ENCODE measurements at regions not wholly inside any gene's neighbourhood (a gene's known extent, or its start where the extent isn't known, plus 50 kb on each side); places are given as distances from the start of the nearest gene placed in this dataset.

DNA sequence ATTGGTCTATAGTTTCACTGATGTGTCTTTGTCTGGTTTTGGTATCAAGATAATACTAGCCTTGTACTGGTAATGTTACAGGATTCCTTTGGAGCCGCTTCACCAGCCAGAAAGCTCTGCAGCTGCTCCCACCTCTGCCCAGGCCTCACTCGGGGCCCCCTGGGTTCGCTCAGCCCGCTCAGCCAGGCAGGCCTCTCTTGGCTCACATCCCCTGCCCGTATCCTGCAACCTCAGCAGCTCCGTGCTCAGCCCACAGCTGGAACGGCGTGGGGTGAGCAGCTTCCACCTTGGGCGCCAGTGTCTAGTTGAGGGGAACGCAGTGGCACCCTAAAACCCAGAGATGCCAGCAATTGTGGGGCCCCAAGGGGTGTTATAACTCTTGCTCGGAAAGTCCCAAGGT is 429.7 kb upstream of the ROBO2 start (continued):
- no peak for TF ChIP-seq POLR2A (conservative IDR thresholded peaks at IDR 0.05)
- TF ChIP-seq NFXL1 (CRISPR knock-in tag; IDR thresholded peaks at IDR 0.05): no peak
- no peak for TF ChIP-seq ZNF175 (CRISPR knock-in tag; IDR thresholded peaks at IDR 0.05; ENCODE audit: low read depth)
- TF ChIP-seq ZNF77 (CRISPR knock-in tag; IDR thresholded peaks at IDR 0.05): no peak
- TF ChIP-seq DIDO1 (tag; IDR thresholded peaks at IDR 0.05; ENCODE audit: low read depth): no peak
- no peak for TF ChIP-seq KLF16 (IDR thresholded peaks at IDR 0.05)

DNA sequence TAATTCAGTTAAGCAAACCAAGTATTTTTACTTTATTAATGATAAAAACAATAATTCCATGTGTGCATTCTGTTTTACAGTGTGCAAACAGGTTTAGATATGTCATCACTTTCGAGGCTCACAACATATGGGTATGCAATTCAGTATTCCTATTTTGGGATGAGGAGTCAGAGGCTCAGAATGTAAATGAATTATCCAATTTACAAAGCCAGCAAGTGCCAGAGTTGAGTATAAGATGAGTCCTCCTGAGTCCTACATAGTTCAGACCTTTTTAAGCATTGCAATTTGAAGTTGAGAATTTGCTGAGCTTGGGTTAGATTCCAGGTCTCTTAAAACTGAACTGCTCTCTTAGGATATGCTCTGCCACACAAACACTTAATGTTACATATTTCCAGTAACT is 424.2 kb upstream of the ROBO2 start:
- Histone ChIP-seq H3K36me3 (ENCODE audit: control insufficient read depth, insufficient read depth, low read length) (no peaks in the 10 kb centered on the region), H3K4me2 (ENCODE audit: insufficient read depth, low read length) (no peak overlapping the region), H3K27me3 (ENCODE audit: control insufficient read depth in 2 of 2, insufficient read depth in 2 of 2, low read length in 2 of 2) (no peaks in the 10 kb centered on the region), H4K20me1 (replicated peaks; ENCODE audit: control insufficient read depth, insufficient read depth, low read length) (no peaks in the 10 kb centered on the region), H3K4me1 (replicated peaks in 1 of 2; ENCODE audit: control insufficient read depth in 2 of 2, insufficient read depth in 2 of 2, low read length in 2 of 2) (no peaks in the 10 kb centered on the region), H3K9ac (ENCODE audit: insufficient read depth in 1 of 2, low read depth in 2 of 2, low read length in 2 of 2) (no peak overlapping the region), H3K4me3 (no peak overlapping the region), H3K9me1 (ENCODE audit: control insufficient read depth, insufficient read depth, low read length) (no peaks in the 10 kb centered on the region), H3K9me3 (replicated peaks; ENCODE audit: control insufficient read depth, insufficient read depth, low read depth, low read length) (no peaks in the 10 kb centered on the region), H3K27ac (ENCODE audit: extremely low read depth, low read depth, low read length) (no peak overlapping the region), H2AFZ (ENCODE audit: low read depth, low read length) (no peak overlapping the region), H3K79me2 (ENCODE audit: control insufficient read depth, insufficient read depth, low read length) (no peaks in the 10 kb centered on the region)
- no peak for DNase-seq (ENCODE audit: extremely low read depth in 1 of 4, low spot score in 3 of 4)
- FAIRE-seq: no peak
- BruUV-seq (replicated peaks): no TSS peak
- 0% methylated on average over 1 of the region's 1 CpG for WGBS (ENCODE audit: insufficient coverage, low coverage, missing lambda C conversion rate)
- CTCF ChIA-PET (ENCODE audit: low intra/inter-chr PET ratio): no interaction called here
- in situ Hi-C loops (cut with MboI) (no loop called here), intact Hi-C loops (cut with micrococcal nuclease) (no loop called here)
- ATAC-seq: no peak
- POLR2A ChIA-PET: no interaction called here
- no peak for TF ChIP-seq ZNF589 (CRISPR knock-in tag; IDR thresholded peaks at IDR 0.05; ENCODE audit: low read depth)
- TF ChIP-seq, protein P1, sequence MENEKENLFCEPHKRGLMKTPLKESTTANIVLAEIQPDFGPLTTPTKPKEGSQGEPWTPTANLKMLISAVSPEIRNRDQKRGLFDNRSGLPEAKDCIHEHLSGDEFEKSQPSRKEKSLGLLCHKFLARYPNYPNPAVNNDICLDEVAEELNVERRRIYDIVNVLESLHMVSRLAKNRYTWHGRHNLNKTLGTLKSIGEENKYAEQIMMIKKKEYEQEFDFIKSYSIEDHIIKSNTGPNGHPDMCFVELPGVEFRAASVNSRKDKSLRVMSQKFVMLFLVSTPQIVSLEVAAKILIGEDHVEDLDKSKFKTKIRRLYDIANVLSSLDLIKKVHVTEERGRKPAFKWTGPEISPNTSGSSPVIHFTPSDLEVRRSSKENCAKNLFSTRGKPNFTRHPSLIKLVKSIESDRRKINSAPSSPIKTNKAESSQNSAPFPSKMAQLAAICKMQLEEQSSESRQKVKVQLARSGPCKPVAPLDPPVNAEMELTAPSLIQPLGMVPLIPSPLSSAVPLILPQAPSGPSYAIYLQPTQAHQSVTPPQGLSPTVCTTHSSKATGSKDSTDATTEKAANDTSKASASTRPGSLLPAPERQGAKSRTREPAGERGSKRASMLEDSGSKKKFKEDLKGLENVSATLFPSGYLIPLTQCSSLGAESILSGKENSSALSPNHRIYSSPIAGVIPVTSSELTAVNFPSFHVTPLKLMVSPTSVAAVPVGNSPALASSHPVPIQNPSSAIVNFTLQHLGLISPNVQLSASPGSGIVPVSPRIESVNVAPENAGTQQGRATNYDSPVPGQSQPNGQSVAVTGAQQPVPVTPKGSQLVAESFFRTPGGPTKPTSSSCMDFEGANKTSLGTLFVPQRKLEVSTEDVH (IDR thresholded peaks at IDR 0.05; ENCODE audit: low read depth, partially characterized antibody): no peak
- no peak for TF ChIP-seq NBN (IDR thresholded peaks at IDR 0.05; ENCODE audit: low read depth)
- no peak for TF ChIP-seq MED1 (CRISPR knock-in tag; IDR thresholded peaks at IDR 0.05; ENCODE audit: borderline replicate concordance)
- TF ChIP-seq, protein P2, sequence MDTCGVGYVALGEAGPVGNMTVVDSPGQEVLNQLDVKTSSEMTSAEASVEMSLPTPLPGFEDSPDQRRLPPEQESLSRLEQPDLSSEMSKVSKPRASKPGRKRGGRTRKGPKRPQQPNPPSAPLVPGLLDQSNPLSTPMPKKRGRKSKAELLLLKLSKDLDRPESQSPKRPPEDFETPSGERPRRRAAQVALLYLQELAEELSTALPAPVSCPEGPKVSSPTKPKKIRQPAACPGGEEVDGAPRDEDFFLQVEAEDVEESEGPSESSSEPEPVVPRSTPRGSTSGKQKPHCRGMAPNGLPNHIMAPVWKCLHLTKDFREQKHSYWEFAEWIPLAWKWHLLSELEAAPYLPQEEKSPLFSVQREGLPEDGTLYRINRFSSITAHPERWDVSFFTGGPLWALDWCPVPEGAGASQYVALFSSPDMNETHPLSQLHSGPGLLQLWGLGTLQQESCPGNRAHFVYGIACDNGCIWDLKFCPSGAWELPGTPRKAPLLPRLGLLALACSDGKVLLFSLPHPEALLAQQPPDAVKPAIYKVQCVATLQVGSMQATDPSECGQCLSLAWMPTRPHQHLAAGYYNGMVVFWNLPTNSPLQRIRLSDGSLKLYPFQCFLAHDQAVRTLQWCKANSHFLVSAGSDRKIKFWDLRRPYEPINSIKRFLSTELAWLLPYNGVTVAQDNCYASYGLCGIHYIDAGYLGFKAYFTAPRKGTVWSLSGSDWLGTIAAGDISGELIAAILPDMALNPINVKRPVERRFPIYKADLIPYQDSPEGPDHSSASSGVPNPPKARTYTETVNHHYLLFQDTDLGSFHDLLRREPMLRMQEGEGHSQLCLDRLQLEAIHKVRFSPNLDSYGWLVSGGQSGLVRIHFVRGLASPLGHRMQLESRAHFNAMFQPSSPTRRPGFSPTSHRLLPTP (IDR thresholded peaks at IDR 0.05; ENCODE audit: borderline replicate concordance, extremely low read depth, insufficient read length): no peak
- TF ChIP-seq, protein P3, sequence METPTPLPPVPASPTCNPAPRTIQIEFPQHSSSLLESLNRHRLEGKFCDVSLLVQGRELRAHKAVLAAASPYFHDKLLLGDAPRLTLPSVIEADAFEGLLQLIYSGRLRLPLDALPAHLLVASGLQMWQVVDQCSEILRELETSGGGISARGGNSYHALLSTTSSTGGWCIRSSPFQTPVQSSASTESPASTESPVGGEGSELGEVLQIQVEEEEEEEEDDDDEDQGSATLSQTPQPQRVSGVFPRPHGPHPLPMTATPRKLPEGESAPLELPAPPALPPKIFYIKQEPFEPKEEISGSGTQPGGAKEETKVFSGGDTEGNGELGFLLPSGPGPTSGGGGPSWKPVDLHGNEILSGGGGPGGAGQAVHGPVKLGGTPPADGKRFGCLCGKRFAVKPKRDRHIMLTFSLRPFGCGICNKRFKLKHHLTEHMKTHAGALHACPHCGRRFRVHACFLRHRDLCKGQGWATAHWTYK (CRISPR knock-in tag; IDR thresholded peaks at IDR 0.05): no peak
- no peak for TF ChIP-seq PRPF4 (IDR thresholded peaks at IDR 0.05; ENCODE audit: insufficient read depth, low read depth, low read length, poor library complexity, severe bottlenecking)
- no peak for TF ChIP-seq TEAD4 (IDR thresholded peaks at IDR 0.05; ENCODE audit: low read length)
- TF ChIP-seq TEAD4 (CRISPR knock-in tag; IDR thresholded peaks at IDR 0.05; ENCODE audit: borderline replicate concordance): no peak
- TF ChIP-seq SPI1 (IDR thresholded peaks at IDR 0.05; ENCODE audit: borderline replicate concordance, low read depth, low read length): no peak
- no peak for TF ChIP-seq BRCA1 (IDR thresholded peaks at IDR 0.05)
- TF ChIP-seq BRCA1 (CRISPR knock-in tag; IDR thresholded peaks at IDR 0.05): no peak

Measured in K562 (cell line).